GM10266 (cell line): ENCODE measurements at regions not wholly inside any gene's neighbourhood (a gene's known extent, or its start where the extent isn't known, plus 50 kb on each side); places are given as distances from the start of the nearest gene placed in this dataset.

Experiments
- DNase-seq: peaks from one replicate; pipeline ENCODE4 v3.0.0; 2012; ENCODE audit errors: extremely low spot score
- CTCF ChIP-seq: IDR thresholded peaks from 2 replicates; pipeline ENCODE4 v1.5.1; 2012; ENCODE audit warnings: mild to moderate bottlenecking, low read depth; ENCODE audit not compliant: control insufficient read depth, insufficient read depth; ENCODE audit errors: missing control alignments

- TF ChIP-seq CTCF = no peak
- DNase-seq = no peak
Observed at GRCh38 chr3:76879959-76880358, 159.9 kb upstream of the ROBO2 start.

GRCh38 chr3:76886761-76887500 lies 153.0 kb upstream of the ROBO2 start:
- DNase-seq = no peak
- no peak for TF ChIP-seq CTCF

GRCh38 chr3:76888856-76889255 lies 151.0 kb upstream of the ROBO2 start:
- DNase-seq = no peak
- no peak for TF ChIP-seq CTCF

GRCh38 chr3:76889911-76890310 lies 150.0 kb upstream of the ROBO2 start:
- TF ChIP-seq CTCF = no peak
- no peak for DNase-seq

- DNase-seq = no peak
- no peak for TF ChIP-seq CTCF
Observed at GRCh38 chr3:76897076-76897475, 142.8 kb upstream of the ROBO2 start.

- no peak for TF ChIP-seq CTCF
- no peak for DNase-seq
Observed at GRCh38 chr3:76900596-76900995, 139.3 kb upstream of the ROBO2 start.

GRCh38 chr3:76908156-76908555 lies 131.7 kb upstream of the ROBO2 start:
- no peak for TF ChIP-seq CTCF
- DNase-seq = no peak
